ENCODE measurements at regions not wholly inside any gene's neighbourhood (a gene's known extent, or its start where the extent isn't known, plus 50 kb on each side); places are given as distances from the start of the nearest gene placed in this dataset.

- Histone ChIP-seq H3K27me3 (replicated peaks in 1 of 4; ENCODE audit: control insufficient read depth in 3 of 4, extremely low read depth in 1 of 4, insufficient read depth in 3 of 4, low read length in 3 of 4) (no peaks in the 10 kb centered on the region), H3K14ac (ENCODE audit: insufficient read length) (no peak overlapping the region)
- CTCF ChIA-PET (ENCODE audit: partially characterized antibody) = no interaction called here
Measured at GRCh38 chr4:160082432-160083207, 979.7 kb downstream of the RAPGEF2 start.

More at GRCh38 chr4:160082432-160083207, 979.7 kb downstream of the RAPGEF2 start:
- no peaks in the 10 kb centered on the region for H4K20me1 ChIP-seq (replicated peaks in 1 of 2; ENCODE audit: control insufficient read depth in 1 of 2, insufficient read depth in 2 of 2, low read length in 2 of 2)
- no peak overlapping the region for H2AFZ ChIP-seq (ENCODE audit: low read length)
- H3K23ac ChIP-seq (ENCODE audit: insufficient read length) = no peak overlapping the region
- no peak overlapping the region for H2BK120ac ChIP-seq (replicated peaks; ENCODE audit: low read depth, low read length)
- H2BK5ac ChIP-seq (ENCODE audit: low read depth, low read length) = no peak overlapping the region
- no peak overlapping the region for H3K4ac ChIP-seq (replicated peaks; ENCODE audit: insufficient read length, low read depth, low read length)
- no peak overlapping the region for H2BK20ac ChIP-seq (ENCODE audit: low read length)
- no peaks in the 10 kb centered on the region for H3K79me1 ChIP-seq (ENCODE audit: low read depth, low read length)
- H3K56ac ChIP-seq (replicated peaks; ENCODE audit: insufficient read length, low read depth, low read length) = no peak overlapping the region
- H3K79me2 ChIP-seq (ENCODE audit: control insufficient read depth in 1 of 2, insufficient read depth in 2 of 2, low read length in 2 of 2) = no peaks in the 10 kb centered on the region
- no peak overlapping the region for H4K91ac ChIP-seq (replicated peaks; ENCODE audit: insufficient read length, low read length)
- no peaks in the 10 kb centered on the region for H3K4me1 ChIP-seq (replicated peaks in 1 of 4; ENCODE audit: control insufficient read depth in 3 of 4, insufficient read depth in 4 of 4, low read length in 3 of 4)
- no peak overlapping the region for H3K27ac ChIP-seq (ENCODE audit: low read depth, low read length)
- H3K4me2 ChIP-seq (ENCODE audit: insufficient read depth in 1 of 2, low read depth in 2 of 2, low read length in 2 of 2) = no peak overlapping the region
- 87% methylated on average over 2 of the region's 2 CpGs; no CpG with 5 or more reads in 1 of the 2 experiments for WGBS, 2 experiments (ENCODE audit: extremely low coverage in 1 of 2, insufficient coverage in 1 of 2, insufficient read length in 1 of 2, insufficient replicate concordance in 2 of 2, low coverage in 1 of 2, low lambda C conversion rate in 2 of 2, missing lambda C conversion rate in 1 of 2)
- H3K23me2 ChIP-seq (ENCODE audit: low read depth, low read length) = peaks cover 1% of the 10 kb centered on the region; the same call in 1 of the 2 replicates
- H3K36me3 ChIP-seq (ENCODE audit: control insufficient read depth in 2 of 4, insufficient read depth in 4 of 4, low read length in 3 of 4) = no peaks in the 10 kb centered on the region; a peak in 2 of 8 replicates
- FAIRE-seq (no peak), DNase-seq (ENCODE audit: low read depth in 1 of 2, low spot score in 2 of 2) (no peak)
- no peak overlapping the region for H3K9ac ChIP-seq (replicated peaks in 1 of 4; ENCODE audit: extremely low read depth in 1 of 4, low read depth in 3 of 4, low read length in 3 of 4)
- H2AK5ac ChIP-seq (ENCODE audit: low read depth, low read length) = no peak overlapping the region
- no peak overlapping the region for H4K8ac ChIP-seq (ENCODE audit: extremely low read depth, insufficient read depth, low read length)
- H2BK12ac ChIP-seq (ENCODE audit: low read depth, low read length) = no peak overlapping the region
- H2BK15ac ChIP-seq (ENCODE audit: low read length) = no peak overlapping the region
- H3K9me3 ChIP-seq (ENCODE audit: insufficient read depth in 2 of 2, low read depth in 1 of 2, low read length in 1 of 2) = peaks cover 0 to 6% of the 10 kb centered on the region in 2 experiments; a peak in 1 of 4 replicates
- no peak overlapping the region for H4K5ac ChIP-seq (ENCODE audit: insufficient read length, low read depth, low read length)
- POLR2A ChIA-PET (ENCODE audit: partially characterized antibody) = no interaction called here
- TF ChIP-seq RFX5 (IDR thresholded peaks at IDR 0.05; ENCODE audit: borderline replicate concordance, low read depth, low read length) = no peak
- no peak for TF ChIP-seq CTCF (IDR thresholded peaks at IDR 0.05; ENCODE audit: control extremely low read depth in 1 of 3, insufficient read depth in 1 of 3, low read depth in 1 of 3, low read length in 3 of 3)
- TF ChIP-seq YY1 (IDR thresholded peaks at IDR 0.05; ENCODE audit: low read depth, low read length) = no peak
- TF ChIP-seq TEAD4 (IDR thresholded peaks at IDR 0.05; ENCODE audit: low read depth, low read length) = no peak
- no peak for TF ChIP-seq CTBP2 (IDR thresholded peaks at IDR 0.05; ENCODE audit: borderline replicate concordance, insufficient read depth, insufficient read length, low read length)
- no peak for TF ChIP-seq SP2 (IDR thresholded peaks at IDR 0.05; ENCODE audit: low read length)
- TF ChIP-seq CBX5 (IDR thresholded peaks at IDR 0.05; ENCODE audit: low read depth, low read length) = no peak
- TF ChIP-seq POU5F1 (IDR thresholded peaks at IDR 0.05; ENCODE audit: low read depth, low read length) = no peak
- H3K18ac ChIP-seq (ENCODE audit: extremely low read depth, low read length) = no peak overlapping the region
- no peak overlapping the region for H3K4me3 ChIP-seq (ENCODE audit: extremely low read depth in 1 of 4, insufficient read depth in 2 of 4, low read depth in 3 of 4, low read length in 4 of 4)

Measured in H1 (cell line).